ENCODE measurements at regions not wholly inside any gene's neighbourhood (a gene's known extent, or its start where the extent isn't known, plus 50 kb on each side); places are given as distances from the start of the nearest gene placed in this dataset.

DNA sequence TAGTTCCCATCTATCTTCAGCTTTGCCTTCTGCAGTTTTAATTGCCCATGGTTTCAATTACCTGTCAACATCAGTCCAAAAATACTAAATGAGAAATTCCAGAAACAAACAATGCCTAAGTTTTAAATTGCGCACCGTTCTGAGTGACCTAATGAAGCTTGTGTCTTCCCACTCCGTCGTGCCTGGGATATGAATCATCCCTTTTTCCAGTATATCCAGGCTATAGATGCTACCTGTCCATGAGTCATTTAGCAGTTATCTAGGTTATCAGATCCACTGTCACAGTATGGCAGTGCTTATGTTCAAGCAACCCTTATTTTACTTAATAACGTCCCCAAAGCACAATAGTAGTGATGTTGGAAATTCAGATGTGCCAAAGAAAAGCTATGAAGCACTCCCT is 363.6 kb upstream of the FAM241A start:
- 66 to 71% methylated on average over 5 of the region's 5 CpGs for WGBS, 2 donors
- Histone ChIP-seq H3K4me1 (ENCODE audit: control insufficient read depth in 2 of 2, insufficient read depth in 2 of 2, low read length in 1 of 2) (no peaks in the 10 kb centered on the region), H3K27me3 (ENCODE audit: control insufficient read depth in 1 of 2, insufficient read depth in 2 of 2, low read length in 2 of 2) (peaks cover 0 to 8% of the 10 kb centered on the region in 2 donors), H3K27ac (ENCODE audit: low read depth in 2 of 2, low read length in 1 of 2) (no peak overlapping the region), H3K4me3 (ENCODE audit: low read depth in 1 of 2, low read length in 2 of 2) (no peak overlapping the region), H3K36me3 (ENCODE audit: control insufficient read depth in 2 of 2, insufficient read depth in 2 of 2, low read length in 1 of 2) (no peaks in the 10 kb centered on the region), H3K9me3 (ENCODE audit: control insufficient read depth in 2 of 2, insufficient read depth in 1 of 2, low read depth in 1 of 2, low read length in 1 of 2) (no peaks in the 10 kb centered on the region)

DNA sequence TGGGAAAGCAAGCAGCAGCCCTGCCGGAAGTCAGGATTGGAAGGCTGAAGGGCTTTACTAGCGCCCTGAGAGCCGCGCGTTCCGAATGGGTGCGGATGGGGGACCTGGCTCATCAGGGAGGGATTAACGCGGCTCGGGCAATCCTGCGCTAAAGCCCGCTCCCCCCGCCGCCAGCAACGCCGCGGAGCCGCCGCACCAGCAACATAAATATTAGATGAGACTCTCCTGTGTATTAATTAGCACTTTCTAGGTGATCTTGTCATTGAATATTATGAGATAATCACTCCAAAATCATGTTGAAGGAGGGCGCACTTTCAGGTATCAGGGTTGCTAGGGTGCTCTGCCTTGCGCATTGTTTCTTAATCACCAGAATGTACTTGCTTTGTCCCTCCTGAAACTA is 357.2 kb upstream of the FAM241A start:
- no peaks in the 10 kb centered on the region for H3K36me3 ChIP-seq (ENCODE audit: control insufficient read depth in 2 of 2, insufficient read depth in 2 of 2, low read length in 1 of 2)
- no peaks in the 10 kb centered on the region for H3K9me3 ChIP-seq (ENCODE audit: control insufficient read depth in 2 of 2, insufficient read depth in 1 of 2, low read depth in 1 of 2, low read length in 1 of 2)
- WGBS, 2 donors = 12 to 17% methylated on average over 21 of the region's 21 CpGs
- peaks cover 0 to 3% of the 10 kb centered on the region in 2 donors for H3K27me3 ChIP-seq (ENCODE audit: control insufficient read depth in 1 of 2, insufficient read depth in 2 of 2, low read length in 2 of 2)
- H3K4me3 ChIP-seq (ENCODE audit: low read depth in 1 of 2, low read length in 2 of 2) = no peak overlapping the region
- peaks cover 0 to 2% of the 10 kb centered on the region in 2 donors for H3K4me1 ChIP-seq (ENCODE audit: control insufficient read depth in 2 of 2, insufficient read depth in 2 of 2, low read length in 1 of 2)
- no peak overlapping the region for H3K27ac ChIP-seq (ENCODE audit: low read depth in 2 of 2, low read length in 1 of 2)

DNA sequence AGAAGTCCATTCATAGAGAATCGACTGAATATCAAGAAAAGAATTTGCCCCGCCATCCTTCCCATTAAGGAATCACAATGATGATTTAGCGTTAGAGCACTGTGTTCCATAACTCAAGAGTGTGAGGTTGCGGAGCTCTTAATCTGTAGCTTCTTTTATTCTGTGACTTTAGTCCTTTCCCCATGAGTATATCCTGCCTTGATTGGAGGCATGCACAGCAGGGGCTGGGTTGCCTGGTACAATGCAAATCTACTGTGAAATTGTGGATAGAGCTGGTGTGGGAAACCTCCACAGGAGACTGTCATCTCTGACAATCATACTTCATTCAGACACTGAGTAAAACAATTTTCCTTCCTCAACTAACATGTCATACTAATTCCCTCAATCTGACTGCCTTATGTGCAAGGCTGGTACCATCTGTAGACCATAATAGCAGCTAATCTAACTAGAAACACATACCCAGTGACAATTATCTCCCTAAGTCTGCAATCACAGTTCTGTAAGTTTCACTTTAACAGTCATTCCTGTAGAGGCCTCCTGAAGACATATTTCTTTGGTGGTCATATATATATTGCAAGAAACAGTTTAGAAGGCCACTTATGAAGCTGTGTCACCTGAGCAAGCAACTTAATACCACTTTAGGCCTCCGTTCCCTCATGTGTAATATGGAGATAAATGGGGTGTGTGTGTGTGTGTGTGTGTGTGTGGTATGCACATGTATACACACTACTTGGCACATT is 355.2 kb upstream of the FAM241A start:
- H3K27ac ChIP-seq (ENCODE audit: low read depth in 2 of 2, low read length in 1 of 2) = no peak overlapping the region
- H3K27me3 ChIP-seq (ENCODE audit: control insufficient read depth in 1 of 2, insufficient read depth in 2 of 2, low read length in 2 of 2) = no peaks in the 10 kb centered on the region
- no peak overlapping the region for H3K4me3 ChIP-seq (ENCODE audit: low read depth in 1 of 2, low read length in 2 of 2)
- WGBS, 2 donors = 85 to 96% methylated on average over 5 of the region's 5 CpGs
- peaks cover 0 to 2% of the 10 kb centered on the region in 2 donors for H3K4me1 ChIP-seq (ENCODE audit: control insufficient read depth in 2 of 2, insufficient read depth in 2 of 2, low read length in 1 of 2)
- H3K9me3 ChIP-seq (ENCODE audit: control insufficient read depth in 2 of 2, insufficient read depth in 1 of 2, low read depth in 1 of 2, low read length in 1 of 2) = no peaks in the 10 kb centered on the region
- H3K36me3 ChIP-seq (ENCODE audit: control insufficient read depth in 2 of 2, insufficient read depth in 2 of 2, low read length in 1 of 2) = no peaks in the 10 kb centered on the region

DNA sequence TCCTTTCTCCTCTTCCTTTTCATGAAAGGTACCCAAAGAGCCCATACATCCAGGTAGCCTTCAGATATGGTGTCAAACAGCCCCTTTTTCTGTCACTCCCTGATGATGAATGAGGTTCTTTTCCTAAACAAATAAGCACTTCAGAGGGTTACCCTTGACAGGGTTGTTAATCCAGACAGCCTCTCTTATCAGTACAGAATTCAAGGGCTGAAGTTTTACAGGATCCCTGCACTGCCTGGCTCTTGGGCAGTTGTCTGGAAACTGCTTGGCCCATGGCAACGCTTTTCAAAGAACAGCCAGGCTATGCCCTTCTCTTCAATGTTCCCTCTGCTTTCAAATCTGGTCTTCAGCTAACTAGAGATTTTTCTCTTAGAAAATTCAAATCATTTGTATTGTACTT is 352.6 kb upstream of the FAM241A start:
- Histone ChIP-seq H3K36me3 (ENCODE audit: control insufficient read depth in 2 of 2, insufficient read depth in 2 of 2, low read length in 1 of 2) (no peaks in the 10 kb centered on the region), H3K27me3 (ENCODE audit: control insufficient read depth in 1 of 2, insufficient read depth in 2 of 2, low read length in 2 of 2) (no peaks in the 10 kb centered on the region), H3K27ac (ENCODE audit: low read depth in 2 of 2, low read length in 1 of 2) (no peak overlapping the region), H3K9me3 (ENCODE audit: control insufficient read depth in 2 of 2, insufficient read depth in 1 of 2, low read depth in 1 of 2, low read length in 1 of 2) (no peaks in the 10 kb centered on the region), H3K4me1 (ENCODE audit: control insufficient read depth in 2 of 2, insufficient read depth in 2 of 2, low read length in 1 of 2) (peaks cover 0 to 2% of the 10 kb centered on the region in 2 donors), H3K4me3 (ENCODE audit: low read depth in 1 of 2, low read length in 2 of 2) (no peak overlapping the region)
- 30 to 43% methylated on average over 1 of the region's 1 CpG for WGBS, 2 donors

DNA sequence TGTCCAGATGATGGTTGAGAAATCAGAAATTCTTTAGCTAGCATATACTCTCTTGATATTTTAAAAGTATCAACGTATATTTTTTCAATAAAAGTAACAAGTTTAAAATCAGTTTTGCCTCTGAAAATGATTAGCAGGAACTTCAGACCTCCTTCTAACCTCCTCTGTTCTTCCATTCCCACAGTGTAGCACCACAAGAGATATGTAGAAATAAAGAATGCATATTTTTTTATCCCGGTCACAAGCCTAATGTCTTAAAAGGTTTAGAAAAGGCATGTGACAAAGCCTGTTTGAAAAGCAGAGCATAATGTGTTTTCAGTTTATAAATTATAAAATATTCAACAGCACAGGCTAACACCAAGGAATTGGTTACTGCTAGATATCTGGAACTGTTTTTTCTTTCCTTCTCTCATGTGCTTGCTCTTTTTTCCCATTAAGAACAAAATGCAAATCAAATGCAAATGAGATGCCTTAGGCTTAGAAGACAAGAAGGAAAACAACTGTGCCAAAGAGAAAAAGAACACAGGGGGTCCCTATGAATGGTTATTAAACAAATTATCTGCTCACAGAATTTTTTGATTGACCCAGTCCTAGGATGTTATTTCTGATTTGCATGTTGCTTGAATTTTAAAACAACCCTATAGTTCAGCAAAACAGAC is 351.7 kb upstream of the FAM241A start:
- Histone ChIP-seq H3K9me3 (ENCODE audit: control insufficient read depth in 2 of 2, insufficient read depth in 1 of 2, low read depth in 1 of 2, low read length in 1 of 2) (no peaks in the 10 kb centered on the region), H3K4me1 (ENCODE audit: control insufficient read depth in 2 of 2, insufficient read depth in 2 of 2, low read length in 1 of 2) (no peaks in the 10 kb centered on the region), H3K27ac (ENCODE audit: low read depth in 2 of 2, low read length in 1 of 2) (no peak overlapping the region), H3K4me3 (ENCODE audit: low read depth in 1 of 2, low read length in 2 of 2) (no peak overlapping the region), H3K36me3 (ENCODE audit: control insufficient read depth in 2 of 2, insufficient read depth in 2 of 2, low read length in 1 of 2) (no peaks in the 10 kb centered on the region), H3K27me3 (ENCODE audit: control insufficient read depth in 1 of 2, insufficient read depth in 2 of 2, low read length in 2 of 2) (no peaks in the 10 kb centered on the region)
- 66 to 72% methylated on average over 2 of the region's 2 CpGs for WGBS, 2 donors

DNA sequence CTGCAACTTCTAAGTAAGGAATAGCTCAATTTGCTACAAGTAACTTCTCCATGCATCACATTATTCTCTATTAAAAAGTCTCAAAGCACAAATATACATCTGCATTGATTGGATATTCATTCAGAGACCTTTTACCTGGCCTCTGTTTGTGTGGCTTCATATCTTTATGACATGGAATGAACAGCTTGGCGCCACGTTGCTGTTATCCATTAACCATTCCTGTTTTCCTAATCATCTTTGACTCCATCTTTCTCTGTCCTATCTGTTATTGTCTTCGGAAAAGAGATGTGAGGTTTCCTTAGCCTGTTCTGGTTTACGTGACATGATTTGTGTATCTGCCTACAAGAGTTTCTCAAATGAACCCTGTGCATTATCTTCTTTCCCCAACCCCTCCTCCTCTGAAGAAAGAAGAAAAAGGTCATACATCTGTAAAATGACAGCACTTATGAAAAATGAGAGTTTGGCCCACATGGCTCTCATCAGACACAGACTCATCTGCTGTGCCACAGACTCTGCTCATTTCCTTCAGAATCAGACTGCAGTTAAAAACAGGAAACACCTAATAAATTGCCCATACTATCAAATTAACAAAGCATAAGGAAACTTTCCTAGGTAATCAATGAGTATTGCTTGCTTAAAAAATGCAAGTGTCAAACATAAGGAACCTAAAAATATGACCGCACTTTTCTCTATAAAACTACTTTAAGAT is 347.6 kb upstream of the FAM241A start:
- 55 to 75% methylated on average over 5 of the region's 5 CpGs for WGBS, 2 donors
- Histone ChIP-seq H3K36me3 (ENCODE audit: control insufficient read depth in 2 of 2, insufficient read depth in 2 of 2, low read length in 1 of 2) (no peaks in the 10 kb centered on the region), H3K9me3 (ENCODE audit: control insufficient read depth in 2 of 2, insufficient read depth in 1 of 2, low read depth in 1 of 2, low read length in 1 of 2) (no peaks in the 10 kb centered on the region), H3K4me3 (ENCODE audit: low read depth in 1 of 2, low read length in 2 of 2) (no peak overlapping the region), H3K4me1 (ENCODE audit: control insufficient read depth in 2 of 2, insufficient read depth in 2 of 2, low read length in 1 of 2) (no peaks in the 10 kb centered on the region), H3K27ac (ENCODE audit: low read depth in 2 of 2, low read length in 1 of 2) (no peak overlapping the region), H3K27me3 (ENCODE audit: control insufficient read depth in 1 of 2, insufficient read depth in 2 of 2, low read length in 2 of 2) (no peaks in the 10 kb centered on the region)

DNA sequence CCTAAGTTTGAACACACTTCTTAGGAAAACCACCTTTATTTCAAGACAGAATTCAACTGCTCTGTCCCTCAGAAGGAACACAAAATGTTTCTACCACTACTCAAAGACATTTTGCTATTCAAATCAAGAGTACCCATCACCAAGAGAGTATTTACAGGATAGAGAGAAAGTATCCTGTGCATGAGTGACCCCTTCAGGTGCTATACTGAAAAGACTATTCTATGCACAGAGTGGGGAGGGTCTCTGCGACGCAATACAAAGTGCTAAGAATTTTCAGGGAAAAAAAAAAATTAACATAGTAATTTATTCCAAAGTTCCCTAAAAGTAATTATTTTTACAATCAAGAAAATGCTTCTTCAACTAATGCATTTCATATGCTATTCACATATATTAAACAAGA is 346.4 kb upstream of the FAM241A start:
- H3K9me3 ChIP-seq (ENCODE audit: control insufficient read depth in 2 of 2, insufficient read depth in 1 of 2, low read depth in 1 of 2, low read length in 1 of 2) = no peaks in the 10 kb centered on the region
- no peaks in the 10 kb centered on the region for H3K36me3 ChIP-seq (ENCODE audit: control insufficient read depth in 2 of 2, insufficient read depth in 2 of 2, low read length in 1 of 2)
- H3K27me3 ChIP-seq (ENCODE audit: control insufficient read depth in 1 of 2, insufficient read depth in 2 of 2, low read length in 2 of 2) = no peaks in the 10 kb centered on the region
- H3K4me3 ChIP-seq (ENCODE audit: low read depth in 1 of 2, low read length in 2 of 2) = no peak overlapping the region
- 65 to 76% methylated on average over 2 of the region's 2 CpGs for WGBS, 2 donors
- H3K4me1 ChIP-seq (ENCODE audit: control insufficient read depth in 2 of 2, insufficient read depth in 2 of 2, low read length in 1 of 2) = no peaks in the 10 kb centered on the region
- no peak overlapping the region for H3K27ac ChIP-seq (ENCODE audit: low read depth in 2 of 2, low read length in 1 of 2)

DNA sequence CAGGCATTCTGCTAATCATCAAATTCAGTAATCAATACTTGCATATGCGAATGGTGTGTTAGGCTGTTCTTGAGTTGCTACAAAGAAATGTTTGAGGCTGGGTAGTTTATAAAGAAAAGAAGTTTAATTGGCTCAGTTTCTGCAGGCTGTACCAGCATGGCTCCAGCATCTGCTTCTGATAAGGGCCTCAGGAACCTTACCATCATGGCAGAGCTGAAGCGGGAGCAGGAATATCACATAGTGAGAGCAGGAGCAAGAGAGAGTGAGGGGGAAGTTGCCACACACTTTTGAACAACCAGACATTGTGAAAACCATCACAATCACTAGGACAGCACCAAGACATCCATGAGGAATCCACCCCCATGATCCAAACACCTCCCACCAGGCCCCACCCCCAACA is 344.7 kb upstream of the FAM241A start:
- 96 to 97% methylated on average over 2 of the region's 2 CpGs for WGBS, 2 donors
- Histone ChIP-seq H3K36me3 (ENCODE audit: control insufficient read depth in 2 of 2, insufficient read depth in 2 of 2, low read length in 1 of 2) (no peaks in the 10 kb centered on the region), H3K27ac (ENCODE audit: low read depth in 2 of 2, low read length in 1 of 2) (no peak overlapping the region), H3K4me3 (ENCODE audit: low read depth in 1 of 2, low read length in 2 of 2) (no peak overlapping the region), H3K9me3 (ENCODE audit: control insufficient read depth in 2 of 2, insufficient read depth in 1 of 2, low read depth in 1 of 2, low read length in 1 of 2) (no peaks in the 10 kb centered on the region), H3K4me1 (ENCODE audit: control insufficient read depth in 2 of 2, insufficient read depth in 2 of 2, low read length in 1 of 2) (no peaks in the 10 kb centered on the region), H3K27me3 (ENCODE audit: control insufficient read depth in 1 of 2, insufficient read depth in 2 of 2, low read length in 2 of 2) (no peaks in the 10 kb centered on the region)

DNA sequence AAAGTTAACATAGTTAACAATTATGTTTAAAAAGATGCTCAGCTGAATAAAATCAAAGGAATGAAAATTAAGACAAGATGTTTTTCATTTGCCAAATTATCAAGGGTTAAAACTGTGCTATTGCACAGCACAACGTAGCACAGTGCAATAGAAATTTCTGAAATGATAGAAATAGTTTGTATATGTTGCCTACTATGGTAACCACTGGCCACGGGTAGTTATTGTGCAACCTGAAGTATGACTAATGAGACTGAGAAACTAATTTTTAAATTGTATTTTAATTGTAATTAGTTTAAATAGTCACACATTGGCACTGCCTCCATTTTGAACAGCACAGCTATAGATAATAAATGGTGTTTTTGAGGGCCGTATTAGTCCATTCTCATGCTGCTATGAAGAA is 343.1 kb upstream of the FAM241A start:
- H3K27ac ChIP-seq (ENCODE audit: low read depth in 2 of 2, low read length in 1 of 2) = no peak overlapping the region
- no peak overlapping the region for H3K4me3 ChIP-seq (ENCODE audit: low read depth in 1 of 2, low read length in 2 of 2)
- 47 to 56% methylated on average over 3 of the region's 3 CpGs for WGBS, 2 donors
- H3K9me3 ChIP-seq (ENCODE audit: control insufficient read depth in 2 of 2, insufficient read depth in 1 of 2, low read depth in 1 of 2, low read length in 1 of 2) = no peaks in the 10 kb centered on the region
- no peaks in the 10 kb centered on the region for H3K27me3 ChIP-seq (ENCODE audit: control insufficient read depth in 1 of 2, insufficient read depth in 2 of 2, low read length in 2 of 2)
- no peaks in the 10 kb centered on the region for H3K36me3 ChIP-seq (ENCODE audit: control insufficient read depth in 2 of 2, insufficient read depth in 2 of 2, low read length in 1 of 2)
- no peaks in the 10 kb centered on the region for H3K4me1 ChIP-seq (ENCODE audit: control insufficient read depth in 2 of 2, insufficient read depth in 2 of 2, low read length in 1 of 2)
